ENCODE measurements at regions not wholly inside any gene's neighbourhood (a gene's known extent, or its start where the extent isn't known, plus 50 kb on each side); places are given as distances from the start of the nearest gene placed in this dataset.

DNA sequence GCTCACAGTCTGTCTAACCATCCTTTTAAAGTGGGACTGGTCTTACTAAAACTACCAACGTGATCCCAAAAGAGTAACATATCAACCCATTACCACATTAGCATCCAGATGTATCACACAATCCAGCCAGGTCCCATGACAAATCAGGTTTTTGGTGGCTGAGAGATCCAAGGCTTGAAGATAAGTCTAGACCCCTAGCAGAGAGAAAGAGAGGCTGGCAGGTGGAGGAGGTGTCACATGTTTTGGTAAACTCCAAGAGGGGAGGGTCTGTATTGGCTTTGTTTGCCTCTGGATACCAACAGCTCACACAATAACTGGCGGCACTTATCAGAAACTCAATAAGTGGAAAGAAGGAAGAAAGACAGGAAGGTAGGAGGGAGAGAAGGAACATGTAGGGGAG lies 357.6 kb downstream of the SS18 start:
- TF ChIP-seq, protein P1, sequence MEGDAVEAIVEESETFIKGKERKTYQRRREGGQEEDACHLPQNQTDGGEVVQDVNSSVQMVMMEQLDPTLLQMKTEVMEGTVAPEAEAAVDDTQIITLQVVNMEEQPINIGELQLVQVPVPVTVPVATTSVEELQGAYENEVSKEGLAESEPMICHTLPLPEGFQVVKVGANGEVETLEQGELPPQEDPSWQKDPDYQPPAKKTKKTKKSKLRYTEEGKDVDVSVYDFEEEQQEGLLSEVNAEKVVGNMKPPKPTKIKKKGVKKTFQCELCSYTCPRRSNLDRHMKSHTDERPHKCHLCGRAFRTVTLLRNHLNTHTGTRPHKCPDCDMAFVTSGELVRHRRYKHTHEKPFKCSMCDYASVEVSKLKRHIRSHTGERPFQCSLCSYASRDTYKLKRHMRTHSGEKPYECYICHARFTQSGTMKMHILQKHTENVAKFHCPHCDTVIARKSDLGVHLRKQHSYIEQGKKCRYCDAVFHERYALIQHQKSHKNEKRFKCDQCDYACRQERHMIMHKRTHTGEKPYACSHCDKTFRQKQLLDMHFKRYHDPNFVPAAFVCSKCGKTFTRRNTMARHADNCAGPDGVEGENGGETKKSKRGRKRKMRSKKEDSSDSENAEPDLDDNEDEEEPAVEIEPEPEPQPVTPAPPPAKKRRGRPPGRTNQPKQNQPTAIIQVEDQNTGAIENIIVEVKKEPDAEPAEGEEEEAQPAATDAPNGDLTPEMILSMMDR (optimal IDR thresholded peaks at IDR 0.05 in 1 of 3, IDR thresholded peaks at IDR 0.05 in 1 of 3, conservative IDR thresholded peaks at IDR 0.05 in 1 of 3; ENCODE audit: extremely low read depth in 1 of 3, insufficient read depth in 2 of 3, low read length in 3 of 3): no peak
- TF ChIP-seq EZH2 (IDR thresholded peaks at IDR 0.05; ENCODE audit: low read length): no peak

Data from keratinocyte (primary cell).